IMR-90 (cell line): ENCODE measurements at regions not wholly inside any gene's neighbourhood (a gene's known extent, or its start where the extent isn't known, plus 50 kb on each side); places are given as distances from the start of the nearest gene placed in this dataset.

Experiments used
- ATAC-seq: fragments of 200-7000 bp; cut with Tn5 transposase; 2 replicates; pipeline ENCODE4 v1.9.1; 2020; ENCODE audit warnings: low read depth, mild to moderate bottlenecking, moderate library complexity
- BruUV-seq: library from RNA; stranded (reverse); fragments of 400-500 nt; replicated peaks from 2 replicates; lab custom pipeline; 2021; lab: Mats Ljungman, UMichigan
- CTCF ChIA-PET: fragments of 300-600 bp; formaldehyde crosslinking; extraction: SDS; loops from one replicate; lab custom pipeline; 2021; ENCODE audit warnings: antibody characterized with exemption; lab: Yijun Ruan, JAX
- POLR2A ChIA-PET: fragments of 300-600 bp; sonication (Branson Sonifier 250); formaldehyde crosslinking; loops from one replicate; lab custom pipeline; 2022; ENCODE audit warnings: antibody characterized with exemption; ENCODE audit not compliant: unreplicated experiment; lab: Charles Lee
- DNase-seq: peaks from one replicate; pipeline ENCODE4 v3.0.0; 2013
- H2AFZ ChIP-seq: replicated peaks from 2 replicates; pipeline ENCODE3; 2013; ENCODE audit warnings: low read length, mild to moderate bottlenecking; ENCODE audit not compliant: poor library complexity
- H2AK5ac ChIP-seq: 2 replicates; pipeline ENCODE4 v1.6.1; 2013; ENCODE audit warnings: low read depth, low read length, inconsistent platforms
- H2AK9ac ChIP-seq: replicated peaks from 2 replicates; pipeline ENCODE3; 2013; ENCODE audit warnings: mild to moderate bottlenecking, low read depth, low read length, moderate library complexity; ENCODE audit not compliant: poor library complexity
- H2BK120ac ChIP-seq: 2 replicates; pipeline ENCODE4 v1.6.1; 2013; ENCODE audit warnings: low read depth, low read length, inconsistent platforms
- H2BK15ac ChIP-seq: 3 replicates; pipeline ENCODE4 v1.6.1; 2013; ENCODE audit warnings: low read depth, low read length, inconsistent platforms
- H2BK20ac ChIP-seq: 2 replicates; pipeline ENCODE4 v1.6.1; 2013; ENCODE audit warnings: low read depth, mild to moderate bottlenecking, inconsistent platforms, low read length, moderate library complexity
- H2BK5ac ChIP-seq: 2 replicates; pipeline ENCODE4 v1.6.1; 2013; ENCODE audit warnings: mild to moderate bottlenecking, low read depth, low read length, inconsistent platforms; ENCODE audit not compliant: poor library complexity, severe bottlenecking
- H3K14ac ChIP-seq: replicated peaks from 2 replicates; pipeline ENCODE4 v1.6.1; 2013; ENCODE audit warnings: low read depth, low read length, inconsistent platforms
- H3K18ac ChIP-seq: 2 replicates; pipeline ENCODE4 v1.6.1; 2013; ENCODE audit warnings: low read depth, low read length, control low read depth
- H3K23ac ChIP-seq: 2 replicates; pipeline ENCODE4 v1.6.1; 2013; ENCODE audit warnings: low read depth, low read length, inconsistent platforms
- H3K27ac ChIP-seq: 2 replicates; pipeline ENCODE4 v1.5.1; 2013; ENCODE audit warnings: mild to moderate bottlenecking, control low read depth, low read length; ENCODE audit not compliant: insufficient read depth
- H3K27me3 ChIP-seq: 2 replicates; pipeline ENCODE4 v1.6.1; 2013; ENCODE audit warnings: low read length; ENCODE audit not compliant: control insufficient read depth, insufficient read depth
- H3K36me3 ChIP-seq: 2 replicates; pipeline ENCODE4 v1.6.1; 2013; ENCODE audit warnings: low read length, mixed read lengths; ENCODE audit not compliant: control insufficient read depth, insufficient read depth
- H3K4ac ChIP-seq: 2 replicates; pipeline ENCODE4 v1.6.1; 2013; ENCODE audit warnings: low read depth, low read length, inconsistent platforms
- H3K4me1 ChIP-seq: 2 replicates; pipeline ENCODE4 v1.6.1; 2013; ENCODE audit warnings: low read length, mixed read lengths; ENCODE audit not compliant: control insufficient read depth, insufficient read depth
- H3K4me2 ChIP-seq: 2 replicates; pipeline ENCODE4 v1.6.1; 2013; ENCODE audit warnings: low read depth, mild to moderate bottlenecking, control low read depth, low read length, moderate library complexity
- H3K4me3 ChIP-seq: 2 replicates; pipeline ENCODE4 v1.5.1; 2013; ENCODE audit warnings: low read depth, mild to moderate bottlenecking, control low read depth, low read length, moderate library complexity; ENCODE audit not compliant: insufficient read depth
- H3K56ac ChIP-seq: 2 replicates; pipeline ENCODE4 v1.6.1; 2013; ENCODE audit warnings: low read length, inconsistent platforms; ENCODE audit not compliant: insufficient read depth; ENCODE audit errors: extremely low read depth
- H3K79me1 ChIP-seq, 2 experiments: 2 replicates each; pipeline ENCODE4 v1.6.1; 2013; ENCODE audit warnings: low read length in 2 of 2, inconsistent platforms in 1 of 2, low read depth in 1 of 2
- H3K9ac ChIP-seq: 2 replicates; pipeline ENCODE4 v1.6.1; 2013; ENCODE audit warnings: low read depth, low read length, control low read depth
- H3K9me1 ChIP-seq: 2 replicates; pipeline ENCODE4 v1.6.1; 2013; ENCODE audit warnings: low read length, inconsistent platforms; ENCODE audit not compliant: insufficient read depth
- H3K9me3 ChIP-seq: 2 replicates; pipeline ENCODE4 v1.6.1; 2013; ENCODE audit warnings: low read length; ENCODE audit not compliant: control insufficient read depth, insufficient read depth
- H4K20me1 ChIP-seq: 2 replicates; pipeline ENCODE4 v1.6.1; 2013; ENCODE audit warnings: low read length, inconsistent platforms; ENCODE audit not compliant: insufficient read depth
- H4K5ac ChIP-seq: 2 replicates; pipeline ENCODE4 v1.6.1; 2013; ENCODE audit warnings: mild to moderate bottlenecking, low read depth, low read length, control low read depth
- H4K8ac ChIP-seq, 2 experiments: 2 replicates each; pipeline ENCODE4 v1.6.1; 2013; ENCODE audit warnings: low read depth in 2 of 2, low read length in 2 of 2, control low read depth in 1 of 2, inconsistent platforms in 1 of 2
- H4K91ac ChIP-seq: 2 replicates; pipeline ENCODE4 v1.6.1; 2013; ENCODE audit warnings: low read depth, low read length, inconsistent platforms; ENCODE audit not compliant: insufficient read depth
- BHLHE40 ChIP-seq: fragments of 150-350 bp; IDR thresholded peaks from 2 replicates; pipeline ENCODE4 v1.6.1; 2016; ENCODE audit warnings: mild to moderate bottlenecking, low read depth, low read length
- CHD1 ChIP-seq: IDR thresholded peaks from 2 replicates; pipeline ENCODE4 v1.6.1; 2012; ENCODE audit warnings: low read depth, low read length, improper control_type of control experiment
- ELK1 ChIP-seq: fragments of 150-350 bp; IDR thresholded peaks from 2 replicates; pipeline ENCODE4 v1.6.1; 2016; ENCODE audit warnings: low read depth, mild to moderate bottlenecking, low read length, moderate library complexity, borderline replicate concordance
- FOS ChIP-seq: fragments of 150-350 bp; IDR thresholded peaks from 2 replicates; pipeline ENCODE4 v1.6.1; 2016; ENCODE audit warnings: low read depth, low read length
- MAFK ChIP-seq: IDR thresholded peaks from 2 replicates; pipeline ENCODE4 v1.6.1; 2012; ENCODE audit warnings: low read depth, low read length, improper control_type of control experiment
- MXI1 ChIP-seq: IDR thresholded peaks from 2 replicates; pipeline ENCODE4 v1.6.1; 2012; ENCODE audit warnings: low read depth, mild to moderate bottlenecking, low read length, moderate library complexity, borderline replicate concordance
- POLR2A ChIP-seq: IDR thresholded peaks from 2 replicates; pipeline ENCODE4 v1.6.1; 2012; ENCODE audit warnings: mild to moderate bottlenecking, low read depth, low read length
- RAD21 ChIP-seq: IDR thresholded peaks from 2 replicates; pipeline ENCODE4 v1.6.1; 2012; ENCODE audit warnings: low read length, improper control_type of control experiment
- RCOR1 ChIP-seq: IDR thresholded peaks from 2 replicates; pipeline ENCODE4 v1.6.1; 2012; ENCODE audit warnings: mild to moderate bottlenecking, low read length, improper control_type of control experiment; ENCODE audit not compliant: insufficient replicate concordance
- RFX5 ChIP-seq: IDR thresholded peaks from 2 replicates; pipeline ENCODE4 v1.8.0; 2012; ENCODE audit warnings: low read depth, mild to moderate bottlenecking, low read length, moderate library complexity
- SMC3 ChIP-seq: fragments of 150-350 bp; IDR thresholded peaks from 2 replicates; pipeline ENCODE4 v1.6.1; 2016; ENCODE audit warnings: low read depth, mild to moderate bottlenecking, antibody characterized with exemption, low read length, moderate library complexity
- USF2 ChIP-seq: fragments of 150-350 bp; IDR thresholded peaks from 2 replicates; pipeline ENCODE4 v1.6.1; 2017; ENCODE audit warnings: mild to moderate bottlenecking, antibody characterized with exemption, low read length, low read depth
- WGBS, 2 experiments: methylation state at CpG; one replicate each; pipeline versions ENCODE4 v1.1.5 to v1.1.7; 2013; ENCODE audit warnings: missing lambda C conversion rate in 2 of 2; ENCODE audit not compliant: insufficient read length in 1 of 2; ENCODE audit errors: extremely low coverage in 2 of 2; 5-methylcytosine and 5-hydroxymethylcytosine counted together
- dilution Hi-C: fragments of 300-500 bp; cut with HindIII; formaldehyde crosslinking; loops from one replicate; pipeline ENCODE4 v1.14.3; 2018; ENCODE audit warnings: low sequenced_read_pairs; ENCODE audit not compliant: unreplicated experiment
- in situ Hi-C: fragments of 300-500 bp; cut with MboI; formaldehyde crosslinking; loops from 3 replicates; pipeline ENCODE4 v1.14.3; 2019; ENCODE audit warnings: low sequenced_read_pairs, inconsistent platforms, mixed read lengths
- intact Hi-C: fragments of 100-400 bp; cut with micrococcal nuclease; formaldehyde crosslinking; loops from 2 replicates; pipeline ENCODE4 v1.10.0; 2022

DNA sequence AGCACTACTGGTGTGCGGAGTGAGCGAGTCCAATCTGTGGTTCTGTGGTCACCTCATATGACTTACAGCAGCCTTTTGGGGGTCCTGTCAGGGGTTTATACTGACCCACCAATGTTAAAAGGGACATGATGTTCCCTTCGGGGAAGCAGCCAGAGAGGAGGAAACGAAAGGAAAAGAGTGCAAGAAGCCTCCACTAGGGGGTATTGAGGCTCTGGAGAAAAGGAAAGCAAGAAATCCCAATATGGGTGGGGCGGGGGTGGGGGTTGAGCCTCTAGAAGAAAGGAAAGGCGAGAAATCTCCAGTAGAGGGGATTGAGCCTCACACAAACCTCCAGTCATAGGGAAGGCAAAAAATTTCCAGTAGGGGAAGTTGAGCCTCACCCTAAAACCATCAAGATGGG lies 249.3 kb upstream of the ECI2 start:
- Histone ChIP-seq H2AK5ac (no peak overlapping the region), H4K5ac (no peak overlapping the region), H3K36me3 (no peaks in the 10 kb centered on the region), H3K9me1 (0 out of 2 replicates have a peak, but pooled peaks cover 2% of the 10 kb centered on the region), H2BK120ac (no peak overlapping the region; the same call in 1 of the 2 replicates), H3K4ac (no peak overlapping the region), H4K8ac (no peak overlapping the region), H3K14ac (no peak overlapping the region), H3K4me3 (no peak overlapping the region), H3K27ac (no peak overlapping the region), H3K9me3 (peaks cover 22% of the 10 kb centered on the region), H2AK9ac (no peak overlapping the region), H3K18ac (no peak overlapping the region), H3K79me1 (no peaks in the 10 kb centered on the region), H2BK5ac (no peak overlapping the region), H3K4me1 (peaks cover 4% of the 10 kb centered on the region; the same call in 1 of the 2 replicates), H2BK20ac (no peak overlapping the region), H3K9ac (no peak overlapping the region), H2BK15ac (no peak overlapping the region), H3K23ac (no peak overlapping the region), H2AFZ (no peak overlapping the region), H4K20me1 (no peaks in the 10 kb centered on the region), H3K27me3 (no peaks in the 10 kb centered on the region), H3K56ac (no peak overlapping the region), H3K4me2 (no peak overlapping the region), H4K91ac (no peak overlapping the region)
- ChIA-PET CTCF (no interaction called here), POLR2A (no interaction called here)
- no CpG with 5 or more reads among the region's 6 CpGs for WGBS, 2 experiments
- dilution Hi-C loops (no loop called here), in situ Hi-C loops (no loop called here), intact Hi-C loops (no loop called here)
- no TSS peak for BruUV-seq
- no peak for DNase-seq
- no peak for TF ChIP-seq BHLHE40
- no peak for TF ChIP-seq CHD1
- TF ChIP-seq ELK1 = no peak
- no peak for TF ChIP-seq RCOR1
- no peak for TF ChIP-seq RFX5
- no peak for TF ChIP-seq POLR2A
- TF ChIP-seq MAFK = no peak
- TF ChIP-seq SMC3 = no peak
- no peak for TF ChIP-seq FOS
- no peak for TF ChIP-seq RAD21
- TF ChIP-seq USF2 = no peak
- TF ChIP-seq MXI1 = no peak
- no peak for ATAC-seq
